Psoas muscle (tissue), 7 donors: ENCODE measurements at regions not wholly inside any gene's neighbourhood (a gene's known extent, or its start where the extent isn't known, plus 50 kb on each side); places are given as distances from the start of the nearest gene placed in this dataset.

Experiments
- ATAC-seq, 4 donors: fragments of 200-7000 bp; cut with Tn5 transposase; one replicate each; pipeline ENCODE4 v1.9.1; 2020; ENCODE audit warnings: moderate library complexity in 3 of 4, mild to moderate bottlenecking in 2 of 4
- DNase-seq, 2 donors: peaks; one replicate each; pipeline ENCODE4 v3.0.0-alpha.2; 2020
- H3K27ac ChIP-seq: fragments of 200-600 bp; one replicate; pipeline ENCODE4 v1.8.0; 2022
- H3K27me3 ChIP-seq, 3 donors: fragments of 200-600 bp in 1 of 3; one replicate each; pipeline versions ENCODE4 v1.6.1 to v1.8.0; 2013 to 2022; ENCODE audit warnings: low read length in 2 of 3, mild to moderate bottlenecking in 2 of 3, moderate library complexity in 1 of 3; ENCODE audit not compliant: insufficient read depth in 3 of 3
- H3K36me3 ChIP-seq, 2 donors: fragments of 200-600 bp in 1 of 2; one replicate each; pipeline versions ENCODE4 v1.6.1 to v1.8.0; 2013 to 2022; ENCODE audit warnings: low read depth in 1 of 2, mild to moderate bottlenecking in 1 of 2, moderate library complexity in 1 of 2; ENCODE audit not compliant: insufficient read depth in 1 of 2
- H3K4me1 ChIP-seq: fragments of 200-600 bp; one replicate; pipeline ENCODE4 v1.8.0; 2022
- H3K4me3 ChIP-seq: fragments of 200-600 bp; one replicate; pipeline ENCODE4 v1.8.0; 2022; ENCODE audit warnings: mild to moderate bottlenecking
- H3K9me3 ChIP-seq: fragments of 200-600 bp; one replicate; pipeline ENCODE4 v1.8.0; 2022
- WGBS, 3 donors: extraction: QIAGEN DNeasy Blood & Tissue Kit; methylation state at CpG; one replicate each; pipeline versions ENCODE4 v1.1.6 to v1.1.7; 2013; 5-methylcytosine and 5-hydroxymethylcytosine counted together
- intact Hi-C, 2 donors: fragments of 100-400 bp; cut with DNase I; formaldehyde crosslinking; loops; one replicate each; pipeline versions ENCODE4 v1.11.0 to v1.14.2; 2022
- TF ChIP-seq, protein P1 (sequence below): fragments of 200-600 bp; IDR thresholded peaks from one replicate; pipeline ENCODE4 v1.8.0; 2022; ENCODE audit warnings: antibody characterized with exemption
- donor health status: healthy with polysubstance abuse.
- donor health status: DM: no; HTN: no; CAD: no; lungs with moderate emphysema.
- donor health status: Bipolar disorder and iron deficiency.
- donor health status: healthy.
- donor health status: DM: yes; HTN: yes; CAD: no.
- donor health status: DM: no; HTN: no; CAD: no.
- donor health status: DM: yes; HTN: yes; CAD: no.

- TF ChIP-seq, protein P1, sequence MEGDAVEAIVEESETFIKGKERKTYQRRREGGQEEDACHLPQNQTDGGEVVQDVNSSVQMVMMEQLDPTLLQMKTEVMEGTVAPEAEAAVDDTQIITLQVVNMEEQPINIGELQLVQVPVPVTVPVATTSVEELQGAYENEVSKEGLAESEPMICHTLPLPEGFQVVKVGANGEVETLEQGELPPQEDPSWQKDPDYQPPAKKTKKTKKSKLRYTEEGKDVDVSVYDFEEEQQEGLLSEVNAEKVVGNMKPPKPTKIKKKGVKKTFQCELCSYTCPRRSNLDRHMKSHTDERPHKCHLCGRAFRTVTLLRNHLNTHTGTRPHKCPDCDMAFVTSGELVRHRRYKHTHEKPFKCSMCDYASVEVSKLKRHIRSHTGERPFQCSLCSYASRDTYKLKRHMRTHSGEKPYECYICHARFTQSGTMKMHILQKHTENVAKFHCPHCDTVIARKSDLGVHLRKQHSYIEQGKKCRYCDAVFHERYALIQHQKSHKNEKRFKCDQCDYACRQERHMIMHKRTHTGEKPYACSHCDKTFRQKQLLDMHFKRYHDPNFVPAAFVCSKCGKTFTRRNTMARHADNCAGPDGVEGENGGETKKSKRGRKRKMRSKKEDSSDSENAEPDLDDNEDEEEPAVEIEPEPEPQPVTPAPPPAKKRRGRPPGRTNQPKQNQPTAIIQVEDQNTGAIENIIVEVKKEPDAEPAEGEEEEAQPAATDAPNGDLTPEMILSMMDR: no peak
- 72 to 77% (median 75%) methylated on average over 3 of the region's 3 CpGs for WGBS, 3 donors
- Histone ChIP-seq H3K4me1 (no peaks in the 10 kb centered on the region), H3K27me3 (no peaks in the 10 kb centered on the region), H3K4me3 (no peak overlapping the region), H3K36me3 (no peaks in the 10 kb centered on the region), H3K27ac (no peak overlapping the region), H3K9me3 (no peaks in the 10 kb centered on the region)
- DNase-seq (no peak), ATAC-seq (no peak)
- intact Hi-C loops: no loop called here
These were observed 75.5 kb upstream of the CD2AP start for GRCh38 chr6:47402081-47402480.

DNA sequence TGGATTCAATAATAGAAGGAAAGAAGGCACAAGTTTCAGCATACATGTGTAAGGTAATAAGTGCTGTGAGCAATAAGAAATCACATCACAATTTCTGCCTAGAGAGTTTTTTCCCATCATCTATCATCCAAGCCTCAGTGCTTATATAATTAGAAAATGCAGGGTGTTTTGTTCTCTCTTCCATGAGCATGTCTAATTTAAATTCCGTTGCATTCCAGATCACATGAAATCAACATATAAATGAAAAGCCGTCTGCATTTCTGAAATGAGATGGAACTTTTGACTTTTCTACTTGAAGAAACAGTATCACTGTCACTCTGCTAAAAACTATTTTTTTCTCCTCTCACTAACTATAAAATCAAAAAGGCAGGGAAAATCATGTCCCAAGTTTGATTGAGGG lies 74.5 kb upstream of the CD2AP start:
- DNase-seq: no peak
- no peaks in the 10 kb centered on the region for H3K4me1 ChIP-seq
- intact Hi-C loops: no loop called here
- WGBS, 3 donors: 41 to 46% (median 45%) methylated on average over 2 of the region's 2 CpGs
- no peaks in the 10 kb centered on the region for H3K36me3 ChIP-seq
- no peak for ATAC-seq
- TF ChIP-seq, protein P1: no peak
- H3K27ac ChIP-seq: no peak overlapping the region
- H3K9me3 ChIP-seq: no peaks in the 10 kb centered on the region
- H3K4me3 ChIP-seq: no peak overlapping the region
- H3K27me3 ChIP-seq: no peaks in the 10 kb centered on the region

DNA sequence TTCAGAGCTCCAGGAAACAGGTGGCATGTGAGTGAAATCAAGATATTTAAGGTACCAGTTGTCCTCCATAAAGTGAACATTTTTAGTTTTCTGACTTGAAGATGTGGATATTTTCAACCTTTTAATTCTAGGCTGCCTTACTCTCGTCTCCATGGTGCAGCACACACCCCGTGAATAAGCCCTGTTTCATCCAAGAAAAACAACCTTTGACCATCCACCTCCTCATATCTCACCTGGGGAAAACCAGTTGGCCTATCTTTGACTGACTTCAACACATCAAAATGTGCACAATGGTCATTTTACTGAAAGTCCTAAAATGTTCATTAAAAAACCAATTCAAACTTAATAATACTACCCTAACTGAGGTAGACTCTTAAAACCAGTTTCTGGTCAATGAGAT lies 73.8 kb upstream of the CD2AP start:
- no peak for DNase-seq
- intact Hi-C loops: no loop called here
- TF ChIP-seq, protein P1: no peak
- Histone ChIP-seq H3K36me3 (no peaks in the 10 kb centered on the region), H3K4me3 (no peak overlapping the region), H3K9me3 (no peaks in the 10 kb centered on the region), H3K27me3 (no peaks in the 10 kb centered on the region), H3K4me1 (no peaks in the 10 kb centered on the region), H3K27ac (no peak overlapping the region)
- WGBS, 3 donors: 85 to 90% (median 88%) methylated on average over 2 of the region's 2 CpGs
- no peak for ATAC-seq

DNA sequence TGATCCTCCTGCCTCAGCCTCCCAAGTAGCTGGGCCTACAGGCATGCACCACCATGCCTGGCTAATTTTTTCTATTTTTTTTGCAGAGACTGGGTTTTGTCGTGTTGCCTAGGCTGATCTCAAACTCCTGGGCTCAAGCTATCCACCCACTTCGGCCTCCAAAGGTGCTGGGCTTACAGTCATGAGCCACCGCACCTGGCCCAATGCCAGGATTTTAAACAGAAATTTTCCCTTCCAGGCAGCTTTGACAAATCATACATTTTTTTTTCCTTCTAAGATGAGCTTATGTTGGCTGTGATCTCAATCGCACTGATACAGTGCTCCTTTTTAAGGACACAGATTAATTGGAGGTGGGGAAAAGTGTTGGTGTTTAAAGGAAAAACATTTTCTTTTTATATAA lies 73.2 kb upstream of the CD2AP start:
- Histone ChIP-seq H3K4me3 (no peak overlapping the region), H3K27me3 (no peaks in the 10 kb centered on the region), H3K4me1 (no peaks in the 10 kb centered on the region), H3K36me3 (no peaks in the 10 kb centered on the region), H3K27ac (no peak overlapping the region), H3K9me3 (no peaks in the 10 kb centered on the region)
- TF ChIP-seq, protein P1: no peak
- DNase-seq (no peak), ATAC-seq (no peak)
- intact Hi-C loops: no loop called here
- WGBS, 3 donors: 72 to 83% (median 76%) methylated on average over 4 of the region's 4 CpGs

DNA sequence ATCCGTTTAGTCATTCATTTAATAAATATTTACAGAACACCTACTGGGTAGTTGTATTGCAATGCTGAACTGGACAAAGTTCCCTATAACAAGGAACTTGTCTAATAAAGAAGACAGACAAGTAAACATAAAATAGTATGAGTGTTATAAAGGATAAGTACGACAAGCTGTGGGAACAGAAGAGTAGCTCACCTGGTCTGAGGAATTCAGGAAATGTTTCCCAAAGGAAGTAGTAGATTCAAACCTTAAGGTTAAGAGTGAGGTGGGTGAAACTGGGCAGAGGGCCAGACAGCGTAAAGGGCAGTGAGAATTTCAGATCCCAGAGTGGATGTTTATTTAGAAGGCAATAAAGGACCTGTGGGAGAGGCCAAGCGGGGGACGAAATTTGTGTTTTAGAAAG lies 72.3 kb upstream of the CD2AP start:
- no peaks in the 10 kb centered on the region for H3K4me1 ChIP-seq
- no peaks in the 10 kb centered on the region for H3K36me3 ChIP-seq
- 67 to 69% (median 68%) methylated on average over 5 of the region's 5 CpGs for WGBS, 3 donors
- no peak overlapping the region for H3K27ac ChIP-seq
- no peak for ATAC-seq
- no peak overlapping the region for H3K4me3 ChIP-seq
- no peak for DNase-seq
- no peaks in the 10 kb centered on the region for H3K27me3 ChIP-seq
- intact Hi-C loops: no loop called here
- H3K9me3 ChIP-seq: no peaks in the 10 kb centered on the region
- TF ChIP-seq, protein P1: no peak
